GM18868 (cell line): ENCODE measurements at regions not wholly inside any gene's neighbourhood (a gene's known extent, or its start where the extent isn't known, plus 50 kb on each side); places are given as distances from the start of the nearest gene placed in this dataset.
A peak's percentile ranks its signal among the peaks of the same experiment; 100 is the strongest.
"Not testable (repeated sequence)": the region's sequence is repeated elsewhere in the genome, so short reads cannot be mapped to it uniquely, and the experiment has no call there.

Experiments used
- ATAC-seq: cut with Tn5 transposase; IDR thresholded peaks from one replicate; pipeline ENCODE4 v1.9.1; 2021; ENCODE audit warnings: mild to moderate bottlenecking, moderate library complexity; ENCODE audit not compliant: unreplicated experiment

DNA sequence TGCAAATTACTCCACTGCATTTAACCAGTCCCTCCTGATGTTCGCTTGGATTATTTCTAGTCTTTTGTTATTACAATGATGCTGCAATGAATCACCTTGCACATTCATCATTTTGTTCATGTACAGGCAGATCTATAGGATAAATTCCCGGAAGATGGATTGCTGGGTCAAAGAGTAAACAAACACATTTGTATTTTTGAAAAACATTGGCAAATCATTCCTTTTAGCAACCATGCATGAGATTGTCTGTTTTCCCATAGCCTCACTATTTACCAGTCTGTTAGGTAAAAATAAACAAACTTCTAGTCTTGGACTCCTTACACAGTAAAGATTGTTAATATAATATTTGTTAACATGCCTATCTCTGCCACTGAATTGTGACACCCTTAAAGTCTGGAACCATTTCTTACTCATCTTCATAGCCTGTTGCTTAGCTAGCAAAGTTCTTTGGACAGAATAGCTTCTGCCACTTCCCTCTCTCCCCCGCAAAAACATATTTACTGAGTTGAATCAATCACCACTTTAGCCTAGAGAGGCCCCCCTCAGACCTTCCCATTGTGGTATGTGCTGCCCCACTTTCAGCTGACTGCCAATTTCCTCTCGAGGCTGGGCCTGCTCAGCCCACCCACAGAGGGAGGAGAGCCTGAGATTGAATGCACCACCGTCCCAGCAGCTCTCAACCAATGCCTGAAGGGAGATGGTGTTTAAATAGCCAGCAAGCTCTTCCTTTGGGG lies 108.4 kb upstream of the ATXN3L start:
- peak; percentile 53 for ATAC-seq

DNA sequence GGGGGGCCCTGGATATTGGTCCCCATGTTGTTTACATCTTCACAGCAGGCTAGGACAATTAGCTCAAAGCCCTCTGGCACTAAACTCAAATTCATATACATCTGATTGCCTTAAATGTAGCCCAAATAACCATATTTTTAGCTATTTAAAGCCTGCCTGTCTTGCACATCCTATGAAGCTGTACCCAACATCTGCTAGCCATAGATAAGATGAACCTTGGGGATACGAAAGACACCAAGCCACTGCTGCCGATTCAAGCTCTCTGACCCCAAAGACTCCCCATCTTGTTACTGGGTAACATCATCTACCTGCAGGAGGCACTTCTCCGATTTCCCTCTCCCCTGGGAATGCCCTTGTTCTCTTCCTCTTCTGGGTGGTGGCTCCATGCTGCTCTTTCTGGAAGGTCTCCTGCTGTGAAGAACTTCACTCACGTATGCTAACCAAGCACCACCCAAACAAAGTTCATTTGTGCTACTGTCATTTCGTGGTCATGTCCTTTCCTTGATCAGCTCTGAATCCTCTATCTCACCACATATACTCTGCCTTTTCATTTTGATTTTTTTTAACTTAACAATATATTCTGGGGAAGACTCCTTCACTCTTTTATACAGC lies 107.7 kb upstream of the ATXN3L start:
- ATAC-seq: no peak

DNA sequence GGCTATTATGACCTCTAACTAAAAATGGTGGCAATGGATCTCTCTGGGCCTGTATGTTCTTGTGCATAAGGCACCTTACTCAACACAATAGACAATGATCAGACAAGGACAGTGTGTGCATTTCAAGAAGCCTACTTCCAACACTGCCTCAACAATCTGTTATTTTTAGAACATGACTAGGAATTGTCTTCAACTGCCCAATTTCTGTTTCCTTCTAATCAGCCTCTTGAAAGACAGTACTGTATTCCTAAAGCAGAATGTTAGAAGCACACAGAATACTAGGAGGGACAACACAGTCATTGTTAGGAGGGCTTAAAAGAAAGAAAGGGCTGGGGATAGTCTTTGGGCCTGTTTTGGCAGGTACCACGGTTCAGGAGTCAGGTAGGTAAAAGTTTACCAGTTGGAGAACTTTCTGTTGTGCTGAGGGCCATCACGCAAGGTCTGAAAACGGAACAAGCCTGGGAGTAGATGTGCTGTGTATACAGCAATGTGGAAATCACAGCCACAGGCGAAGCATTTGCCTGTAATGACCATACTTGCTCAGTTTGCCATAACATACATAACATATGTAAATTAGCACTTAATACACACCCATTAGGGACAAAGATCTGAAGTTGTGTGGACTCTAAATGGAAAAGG lies 100.8 kb upstream of the ATXN3L start:
- ATAC-seq: no peak

DNA sequence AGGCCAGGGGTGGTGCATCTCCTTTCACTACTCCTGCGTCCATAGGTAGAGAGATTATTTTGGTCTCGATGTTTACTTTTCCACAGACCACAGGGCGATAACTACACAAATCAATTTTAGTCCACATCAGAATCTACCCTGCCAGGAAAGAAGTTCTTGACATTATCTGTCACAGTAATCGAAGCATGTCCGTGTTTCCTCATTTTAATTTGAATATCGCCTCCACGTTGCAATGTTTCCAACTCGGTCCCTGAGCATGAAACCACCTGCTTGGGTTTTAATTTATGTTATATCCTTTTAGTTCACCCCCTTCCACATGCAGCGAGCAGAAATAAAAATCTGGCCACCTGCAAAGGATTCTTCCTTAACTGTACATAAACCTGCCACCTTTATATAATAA lies 100.1 kb upstream of the ATXN3L start:
- ATAC-seq: no peak

DNA sequence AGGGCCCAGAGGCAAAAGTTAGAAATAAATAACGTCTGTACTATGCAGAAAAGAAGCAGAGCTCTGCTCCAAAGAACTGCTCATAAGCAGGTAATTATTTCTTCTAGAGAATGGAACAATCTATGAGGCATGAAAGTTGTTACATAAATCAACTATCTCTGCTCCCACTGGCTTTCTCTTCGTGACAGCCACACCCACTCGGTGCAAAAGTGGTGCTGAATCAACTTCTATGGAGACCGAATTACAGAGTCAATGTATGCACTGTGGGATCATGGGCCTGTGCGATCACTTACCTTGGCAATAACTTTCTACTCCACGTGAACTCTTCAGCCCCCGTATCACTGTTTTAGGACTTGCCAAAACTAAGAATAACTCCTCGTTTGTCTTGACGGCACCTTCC lies 99.4 kb upstream of the ATXN3L start:
- ATAC-seq: no peak

DNA sequence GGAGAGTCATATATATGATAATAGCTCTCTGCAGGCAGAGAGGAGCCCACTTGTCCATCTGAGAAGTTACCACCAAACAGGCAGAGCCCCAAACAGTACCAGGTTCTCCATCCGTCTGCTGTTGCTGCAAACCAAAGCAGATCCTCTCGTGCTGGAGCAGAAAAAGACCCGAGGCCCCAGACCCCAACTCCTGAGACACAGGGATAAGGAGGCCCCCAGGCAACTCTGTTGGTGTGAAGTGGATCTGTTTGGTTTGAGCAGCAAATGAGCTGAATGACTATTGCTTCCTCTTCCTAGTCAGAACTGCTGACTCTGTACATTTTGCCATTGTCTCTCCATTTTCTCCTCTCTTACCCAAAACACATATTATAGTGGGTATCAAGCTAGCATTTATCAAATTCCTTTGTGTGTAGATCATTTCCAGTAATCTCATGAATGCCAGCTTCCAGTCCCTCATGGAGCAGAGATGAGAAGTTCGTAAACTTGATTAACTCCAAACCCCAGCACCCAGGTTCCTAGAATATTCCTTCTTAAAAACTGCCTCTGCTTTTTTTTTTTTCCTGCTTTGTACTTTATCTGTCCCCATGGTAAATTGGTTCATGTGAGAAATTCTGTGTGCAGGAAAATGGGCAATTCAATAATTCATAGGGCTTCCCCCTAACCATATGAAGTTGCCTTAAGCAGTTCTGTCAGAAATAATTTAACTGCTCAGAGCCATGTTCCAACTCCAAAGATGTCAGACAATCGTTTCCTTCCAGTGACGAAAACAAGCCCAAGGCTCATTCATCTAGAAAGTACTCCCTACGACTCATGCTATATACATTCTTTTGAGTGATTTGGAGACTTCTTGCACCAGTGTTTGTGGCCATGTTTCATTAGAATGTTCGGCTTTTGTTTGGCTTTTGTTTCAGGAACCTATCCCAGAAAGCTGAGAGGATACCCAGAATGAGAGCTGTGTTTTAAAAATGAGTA lies 98.6 kb upstream of the ATXN3L start:
- ATAC-seq: no peak

DNA sequence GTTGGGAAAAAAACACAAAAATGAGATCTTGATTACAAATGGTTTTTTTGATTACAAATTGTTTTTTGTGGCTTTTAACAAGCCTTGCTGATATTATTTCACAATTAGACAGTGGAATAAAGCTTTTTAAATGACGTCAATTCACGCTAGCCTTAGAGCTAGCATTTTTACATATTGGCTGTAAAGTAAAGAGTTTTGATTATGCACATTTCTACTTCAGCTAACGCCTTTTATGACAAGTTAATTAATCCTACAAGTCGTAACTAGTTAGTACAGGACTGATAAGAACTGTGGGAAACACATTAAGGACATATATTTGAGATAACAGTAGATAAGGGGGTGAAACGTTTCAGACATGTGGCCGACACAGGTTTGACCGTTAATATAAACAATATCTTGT lies 95.7 kb upstream of the ATXN3L start:
- ATAC-seq: no peak

DNA sequence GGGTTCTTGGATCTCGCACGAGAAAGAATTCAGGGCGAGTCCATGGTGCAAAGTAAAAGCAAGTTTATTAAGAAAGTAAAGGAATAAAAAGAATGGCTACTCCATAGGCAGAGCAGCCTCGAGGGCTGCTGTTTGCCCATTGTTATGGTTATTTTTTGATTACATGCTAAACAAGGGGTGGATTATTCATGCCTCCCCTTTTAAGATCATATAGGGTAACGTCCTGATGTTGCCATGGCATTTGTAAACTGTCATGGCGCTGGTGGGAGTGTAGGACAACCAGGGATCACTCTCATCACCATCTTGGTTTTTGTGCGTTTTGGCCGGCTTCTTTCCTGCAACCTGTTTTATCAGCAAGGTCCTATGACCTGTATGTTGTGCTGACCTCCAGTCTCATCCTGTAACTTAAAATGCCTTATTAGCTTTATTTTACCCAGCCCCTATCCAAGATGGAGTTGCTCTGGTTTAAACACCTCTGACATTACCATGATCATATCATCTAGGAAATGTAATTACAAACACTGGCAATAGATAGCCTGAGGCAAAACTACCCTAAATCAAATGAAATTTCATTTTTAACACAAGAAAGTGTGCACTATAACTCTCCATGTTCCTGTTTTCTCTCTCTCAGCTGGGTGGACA lies 94.3 kb upstream of the ATXN3L start:
- ATAC-seq: no peak

DNA sequence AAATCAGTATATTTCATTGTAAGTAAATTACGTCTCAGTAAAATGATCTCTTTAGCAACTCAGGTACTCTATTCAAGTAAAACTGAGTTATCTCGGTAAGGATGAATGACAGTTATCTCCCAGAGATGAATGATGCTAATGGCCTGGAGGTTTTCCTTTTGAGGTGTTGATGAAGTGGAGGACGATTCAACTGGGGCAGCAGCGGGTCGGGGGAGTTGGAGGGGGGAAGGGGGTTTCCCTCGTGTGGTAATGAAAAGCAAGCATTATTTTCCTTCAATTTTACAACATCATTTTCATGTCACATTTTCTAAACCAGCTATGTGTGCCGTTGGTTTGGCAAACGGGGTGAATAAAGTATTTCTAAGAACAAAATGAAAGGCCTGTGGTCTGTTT lies 92.4 kb upstream of the ATXN3L start:
- ATAC-seq: no peak

DNA sequence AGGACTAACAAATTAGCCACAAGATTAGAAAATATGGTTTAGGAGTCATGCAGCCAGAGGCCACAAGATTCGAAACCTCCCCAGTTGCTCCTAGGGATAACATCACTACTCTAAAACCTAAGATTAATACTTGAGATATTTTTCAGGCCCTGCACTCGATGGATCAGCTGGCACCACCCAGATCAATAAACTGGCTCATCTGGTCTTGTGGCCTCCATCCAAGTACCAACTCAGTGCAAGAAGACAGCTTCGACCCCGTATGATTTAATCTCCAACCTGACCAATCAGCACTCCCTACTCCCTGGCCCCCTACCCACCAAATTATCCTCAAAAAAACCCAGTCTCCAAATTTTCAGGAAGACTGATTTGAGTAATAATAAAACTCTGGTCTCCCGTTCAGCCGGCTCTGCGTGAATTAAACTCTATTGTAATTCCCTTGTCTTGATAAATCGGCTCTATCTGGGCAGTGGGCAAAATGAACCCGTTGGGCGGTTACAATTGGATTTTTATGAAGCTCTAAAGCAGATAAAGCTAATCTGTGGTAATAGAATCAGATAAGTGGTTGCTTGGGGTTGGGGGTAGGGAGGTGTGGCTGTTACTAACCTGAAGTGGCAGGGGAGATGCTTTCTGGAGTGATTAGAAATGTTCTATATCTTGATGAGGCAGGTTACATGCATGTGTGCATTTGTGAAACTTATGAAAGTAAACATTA lies 91.8 kb upstream of the ATXN3L start:
- ATAC-seq: no peak

DNA sequence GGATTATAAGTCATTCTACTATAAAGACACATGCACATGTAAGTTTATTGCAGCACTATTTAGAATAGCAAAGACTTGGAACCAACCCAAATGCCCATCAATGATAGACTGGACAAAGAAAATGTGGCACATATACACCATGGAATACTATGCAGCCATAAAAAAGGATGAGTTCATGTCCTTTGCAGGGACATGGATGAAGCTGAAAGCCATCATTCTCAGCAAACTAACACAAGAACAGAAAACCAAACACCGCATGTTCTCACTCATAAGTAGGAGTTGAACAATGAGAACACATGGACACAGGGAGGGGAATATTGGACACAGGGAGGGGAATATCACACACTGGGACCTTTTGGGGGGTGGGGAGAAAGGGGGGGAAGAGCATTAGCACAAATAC lies 88.7 kb upstream of the ATXN3L start:
- not testable (repeated sequence) for ATAC-seq

DNA sequence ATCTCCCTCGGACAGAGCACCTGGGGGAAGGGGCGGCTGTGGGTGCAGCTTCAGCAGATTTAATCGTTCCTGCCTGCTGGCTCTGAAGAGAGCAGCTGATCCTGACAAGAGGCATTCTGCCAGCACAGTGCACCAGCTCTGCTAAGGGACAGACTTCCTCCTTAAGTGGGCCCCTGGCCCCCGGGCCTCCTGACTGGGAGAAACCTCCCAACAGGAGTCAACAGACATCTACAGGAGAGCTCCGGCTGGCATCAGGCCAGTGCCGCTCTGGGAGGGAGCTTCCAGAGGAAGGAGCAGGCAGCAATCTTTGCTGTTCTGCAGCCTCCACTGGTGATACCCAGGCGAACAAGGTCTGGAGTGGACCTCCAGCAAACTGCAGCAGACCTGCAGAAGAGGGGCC lies 84.9 kb upstream of the ATXN3L start:
- ATAC-seq: not testable (repeated sequence)

DNA sequence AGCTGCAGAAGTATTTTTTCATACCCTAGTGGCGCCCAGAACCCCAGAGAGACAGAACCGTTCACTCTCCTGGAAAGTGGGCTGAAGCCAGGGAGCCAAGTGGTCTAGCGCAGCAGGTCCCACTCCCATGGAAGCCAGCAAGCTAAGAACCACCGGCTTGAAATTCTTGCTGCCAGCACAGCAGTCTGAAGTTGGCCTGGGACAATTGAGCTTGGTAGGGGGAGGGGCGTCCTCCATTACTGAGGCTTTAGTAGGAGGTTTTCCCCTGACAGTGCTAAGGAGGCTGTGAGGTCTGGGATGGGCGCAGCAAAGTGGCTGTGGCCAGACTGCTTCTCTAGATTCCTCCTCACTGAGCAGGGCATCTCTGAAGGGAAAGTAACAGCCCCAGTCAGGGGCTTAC lies 84.5 kb upstream of the ATXN3L start:
- ATAC-seq: no peak

DNA sequence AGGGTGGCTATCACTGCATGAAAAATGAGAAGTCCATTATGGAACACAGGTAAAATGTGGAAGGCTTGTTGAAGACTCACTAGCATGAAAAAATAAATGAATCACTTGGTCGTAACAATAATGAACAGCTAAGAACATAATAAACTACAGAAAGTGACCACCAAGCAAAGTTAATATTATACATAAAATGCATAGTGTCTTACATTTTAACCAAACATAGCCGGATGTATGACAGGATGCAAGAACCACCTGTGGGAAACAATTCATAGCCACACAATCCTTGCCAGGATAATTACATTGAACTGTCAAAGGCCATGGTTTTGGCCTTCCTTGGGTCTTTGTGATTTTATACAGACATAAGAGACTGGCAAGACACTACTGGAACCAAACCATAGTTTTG lies 81.9 kb upstream of the ATXN3L start:
- no peak for ATAC-seq

DNA sequence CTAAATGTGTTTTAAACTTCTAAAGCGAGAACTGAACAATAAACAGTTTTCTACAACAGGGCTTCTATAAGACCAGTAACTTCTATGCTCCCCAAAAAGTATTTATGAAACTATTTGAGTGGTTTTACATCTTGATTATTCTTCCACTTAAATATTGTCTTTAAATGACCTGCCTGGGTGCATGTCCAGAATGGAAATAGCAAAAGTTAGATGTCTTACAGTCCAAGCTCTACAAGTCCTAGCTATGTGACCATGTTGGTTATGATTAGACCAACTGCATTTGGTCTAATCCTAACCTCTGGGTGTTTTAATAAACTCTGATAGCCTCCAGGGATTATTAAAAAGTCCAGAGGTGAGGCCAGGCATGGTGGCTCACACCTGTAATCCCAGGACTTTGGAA lies 79.0 kb upstream of the ATXN3L start:
- ATAC-seq: no peak

DNA sequence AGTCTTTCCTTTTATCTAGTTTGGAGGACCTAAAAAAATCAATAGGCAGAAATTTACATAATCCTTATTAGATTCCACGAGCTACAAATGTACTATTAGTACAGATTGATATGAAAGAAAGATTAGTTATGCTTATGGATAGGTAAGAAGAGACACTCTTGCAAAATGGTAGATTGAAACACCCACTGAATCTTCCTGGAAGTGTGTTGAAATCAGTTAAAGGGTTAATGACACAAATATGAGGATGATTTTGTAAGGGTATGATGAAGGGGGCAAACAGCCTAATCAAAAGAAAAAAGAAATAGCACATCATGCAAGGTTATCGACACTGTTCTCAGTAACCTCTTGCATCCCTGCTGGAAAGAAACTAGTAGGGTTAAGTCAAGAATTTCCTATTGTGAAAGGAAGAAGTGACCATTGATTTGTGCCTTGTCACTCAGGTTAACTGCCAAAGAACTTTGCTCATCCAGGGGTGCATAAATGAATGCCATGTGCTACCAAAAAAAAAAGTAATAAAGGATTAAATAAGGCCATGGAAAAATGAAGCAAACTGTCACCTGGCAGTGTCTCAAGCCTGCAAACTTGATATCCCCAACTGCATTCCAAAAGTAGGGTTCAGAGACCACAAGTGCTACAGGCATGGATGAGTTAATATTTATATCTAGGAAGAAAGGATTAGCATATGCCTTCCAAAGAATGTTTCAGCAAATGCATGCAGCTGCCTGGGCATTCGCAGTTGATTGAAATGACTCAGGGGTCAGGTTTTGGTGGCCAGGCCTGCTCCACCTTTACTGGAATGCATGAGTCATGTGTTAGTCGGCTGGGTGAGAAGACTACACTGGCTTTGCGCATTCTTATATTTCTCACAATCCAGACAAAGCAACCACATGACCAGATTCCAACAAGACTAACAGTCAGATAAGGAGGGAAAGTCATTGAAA lies 78.3 kb upstream of the ATXN3L start:
- no peak for ATAC-seq

DNA sequence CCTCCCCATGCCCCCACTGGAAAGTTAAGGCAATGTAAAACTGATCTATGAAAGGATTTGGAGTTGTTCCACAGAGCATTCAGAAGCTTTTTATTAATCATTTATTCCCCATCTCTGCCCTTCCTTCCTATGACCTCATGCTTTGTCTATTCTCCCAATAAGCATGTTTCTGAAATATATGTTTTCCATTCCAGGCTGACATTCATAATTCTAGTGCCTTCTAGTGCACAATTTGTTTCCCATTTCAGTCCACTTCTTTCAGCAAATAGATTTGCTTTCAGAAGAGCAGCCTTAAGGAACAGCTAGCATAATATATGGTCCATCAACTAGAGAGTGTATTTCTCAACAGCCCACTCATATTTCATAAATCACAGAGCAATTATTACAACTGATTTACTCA lies 77.1 kb upstream of the ATXN3L start:
- no peak for ATAC-seq

DNA sequence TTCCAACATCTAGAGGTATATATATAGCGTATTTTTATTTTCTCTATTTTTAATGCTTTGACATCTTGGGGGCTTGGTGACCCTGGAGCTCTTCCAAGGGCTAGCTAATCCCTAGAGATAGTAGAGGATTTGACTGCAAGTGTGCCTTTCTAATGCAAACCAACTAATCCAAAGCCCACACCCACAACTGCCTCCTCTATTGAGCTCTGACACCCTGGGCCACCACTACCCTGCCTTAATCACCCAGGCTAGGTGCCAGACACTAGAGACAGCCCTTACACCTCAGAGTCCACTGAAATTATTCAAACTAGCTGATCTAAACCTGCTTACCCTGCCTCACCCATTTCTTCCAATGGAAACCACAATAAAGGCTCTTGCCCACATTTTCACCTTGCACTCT lies 69.6 kb upstream of the ATXN3L start:
- ATAC-seq: no peak
